NCI-H146 (cell line): ENCODE measurements at regions not wholly inside any gene's neighbourhood (a gene's known extent, or its start where the extent isn't known, plus 50 kb on each side); places are given as distances from the start of the nearest gene placed in this dataset.

Experiments used
- DNase-seq: peaks from one replicate; lab custom pipeline; 2025; lab: John Stamatoyannopoulos, UW

DNA sequence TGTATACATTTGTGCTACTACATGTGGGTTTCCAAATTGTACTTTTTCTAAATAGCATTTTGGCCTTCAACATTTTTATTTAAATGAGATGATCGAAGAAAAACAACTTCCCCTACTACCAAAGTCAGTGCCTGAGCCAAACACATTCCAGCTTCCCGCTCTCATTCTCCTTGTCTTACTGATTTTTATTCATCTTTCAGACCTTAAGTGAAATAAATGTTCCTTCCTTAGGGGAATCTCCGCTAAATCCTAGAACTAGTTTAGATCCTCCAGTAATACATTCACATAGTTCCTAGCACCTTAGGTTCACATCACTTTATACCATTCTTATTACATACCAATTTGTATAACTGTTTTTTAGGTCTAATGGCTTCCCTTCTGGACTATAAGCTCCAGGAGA, 122.3 kb upstream of the COL3A1 start:
- no peak for DNase-seq

DNA sequence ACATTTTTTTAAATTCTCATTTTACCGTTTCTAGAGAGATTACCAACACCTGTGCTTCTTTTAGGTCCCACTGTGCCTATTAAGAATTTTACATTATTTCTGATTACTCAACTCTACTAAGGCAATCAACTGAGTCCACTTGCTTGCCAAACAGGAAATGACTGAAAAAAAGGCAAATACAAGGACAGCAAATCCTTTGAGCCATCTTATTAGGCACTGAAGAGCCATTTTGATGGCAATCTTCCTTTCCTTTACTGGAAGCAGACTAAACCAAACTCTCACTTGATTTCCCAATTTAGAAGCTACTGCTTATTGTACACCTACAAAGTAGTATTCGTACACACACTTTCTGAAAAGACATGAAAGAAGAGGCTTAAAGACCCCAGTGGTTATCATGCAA, 121.4 kb upstream of the COL3A1 start:
- DNase-seq: peak; percentile 13

DNA sequence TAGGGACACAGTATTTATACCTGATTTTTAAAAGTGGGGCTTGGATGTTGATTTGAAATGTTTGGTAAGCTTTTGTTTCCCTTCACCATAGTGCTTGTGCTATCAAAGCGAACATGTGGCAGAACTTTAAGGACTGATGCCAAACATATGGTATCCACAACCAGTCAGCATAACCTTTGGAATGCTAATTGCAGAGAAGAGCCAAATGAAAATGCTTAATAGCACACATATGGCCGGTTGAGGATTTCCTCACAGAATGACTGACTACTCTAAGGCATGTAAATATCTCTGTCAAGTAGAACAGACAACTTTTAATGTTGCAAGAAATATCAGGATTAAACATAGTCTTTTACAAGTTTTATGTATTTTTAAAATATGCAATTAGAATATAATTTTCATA, 120.9 kb upstream of the COL3A1 start:
- no peak for DNase-seq

DNA sequence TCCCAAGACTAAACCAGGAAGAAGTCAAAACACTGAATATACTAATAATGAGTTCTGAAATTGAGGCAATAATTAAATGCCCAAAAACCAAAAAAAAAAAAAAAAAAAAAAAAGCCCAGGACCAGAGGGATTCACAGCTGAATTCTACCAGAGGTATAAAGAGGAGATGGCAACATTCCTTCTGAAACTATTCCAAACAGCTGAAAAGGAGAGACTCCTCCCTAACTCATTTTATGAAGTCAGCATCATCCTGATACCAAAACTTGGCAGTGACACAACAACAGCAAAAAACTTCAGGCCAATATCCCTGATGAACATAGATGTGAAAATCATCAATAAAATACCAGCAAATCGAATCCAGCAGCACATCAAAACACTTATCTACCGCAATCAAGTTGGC, 108.5 kb upstream of the COL3A1 start:
- no peak for DNase-seq

DNA sequence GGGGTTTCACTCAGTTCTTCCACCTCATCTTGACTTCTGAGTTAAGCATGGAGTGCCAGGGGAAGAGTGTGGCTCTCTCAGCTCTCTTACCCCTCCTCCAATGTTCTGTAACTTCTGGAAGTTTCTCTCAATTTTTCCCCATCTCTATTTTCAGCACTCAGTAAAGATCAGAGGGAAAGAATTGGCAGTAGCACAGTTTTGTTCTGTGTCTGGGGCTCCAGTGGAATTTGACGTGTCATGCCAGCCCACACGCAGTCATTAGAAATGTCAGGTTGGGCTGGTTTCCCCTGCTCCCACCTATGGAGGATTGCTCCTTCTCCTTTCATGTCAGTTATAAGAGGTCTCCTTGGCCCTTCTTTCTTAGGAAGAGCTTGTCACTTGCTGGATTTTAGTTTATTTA, 104.6 kb upstream of the COL3A1 start:
- no peak for DNase-seq

DNA sequence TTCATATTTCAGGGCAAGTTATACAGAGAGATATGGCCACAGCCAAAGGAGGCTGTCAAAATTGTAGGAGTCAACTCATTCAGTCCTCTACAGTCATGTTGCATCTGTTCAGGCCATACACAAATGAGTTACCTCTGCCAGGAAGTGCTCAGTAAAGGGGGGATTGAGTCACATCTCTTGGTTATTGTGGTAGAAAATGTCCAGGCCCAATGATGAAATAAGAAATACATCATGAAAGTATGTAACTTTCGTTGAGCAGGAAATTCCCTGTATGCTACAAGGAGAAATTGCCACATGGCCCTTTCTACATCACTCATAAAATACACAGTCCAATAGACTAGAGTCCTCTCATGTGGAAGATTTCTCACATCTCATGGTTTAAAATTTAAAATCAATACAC, 103.9 kb upstream of the COL3A1 start:
- no peak for DNase-seq

DNA sequence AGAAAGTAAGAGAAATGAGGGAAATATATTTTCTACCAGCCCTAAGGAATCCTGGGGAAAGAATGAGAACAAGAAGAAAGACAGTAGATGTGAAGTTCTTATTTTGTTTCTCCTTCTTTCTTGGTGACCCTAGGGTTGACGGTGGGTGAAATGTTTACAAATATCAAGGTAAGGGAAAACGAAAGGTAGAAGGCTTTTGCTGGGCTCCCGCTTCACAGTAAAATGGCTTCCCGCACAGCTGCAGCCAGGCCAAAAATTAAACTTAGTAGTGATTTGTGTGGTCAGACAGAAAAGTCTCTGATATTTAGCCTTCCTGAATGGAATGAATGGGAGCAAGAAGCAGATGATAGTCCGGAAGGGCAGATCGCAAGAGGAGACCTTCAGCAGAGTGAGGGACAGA, 99.1 kb upstream of the COL3A1 start:
- no peak for DNase-seq

DNA sequence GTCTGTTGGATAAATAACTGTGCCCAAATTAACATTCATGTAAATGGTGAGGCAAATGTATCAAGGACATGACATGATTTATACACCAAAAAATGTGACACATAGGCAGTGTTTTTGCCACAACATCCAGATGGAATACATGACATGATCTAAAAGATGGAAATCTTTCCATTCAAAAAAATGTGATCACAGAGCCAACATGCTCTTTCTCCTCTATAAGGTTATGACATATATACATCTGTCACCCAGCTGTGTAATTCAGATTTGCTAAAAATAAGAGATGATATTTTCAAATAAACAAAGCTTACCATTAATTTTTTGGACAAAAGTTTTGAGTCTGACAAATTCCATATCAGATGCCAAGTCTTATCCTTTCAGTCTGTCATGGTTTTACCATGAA, 95.5 kb upstream of the COL3A1 start:
- no peak for DNase-seq

DNA sequence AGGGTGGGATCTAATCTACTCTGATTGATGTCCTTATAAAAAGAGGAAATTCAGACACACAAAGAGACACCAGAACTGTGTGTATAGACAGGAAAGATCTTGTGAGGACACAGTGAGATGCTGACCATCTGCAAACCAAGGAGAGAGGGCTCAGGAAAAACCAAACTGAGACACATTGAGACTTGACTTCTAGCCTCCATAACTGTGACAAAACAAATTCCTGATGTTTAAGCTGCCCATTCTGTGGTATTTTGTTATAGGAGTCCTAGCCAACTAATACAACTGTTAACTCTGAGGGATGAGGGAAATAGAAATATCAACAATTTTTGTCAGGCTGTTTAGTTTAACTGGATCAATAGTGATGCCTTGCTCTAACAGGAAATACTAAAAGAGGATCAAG, 93.4 kb upstream of the COL3A1 start:
- no peak for DNase-seq

DNA sequence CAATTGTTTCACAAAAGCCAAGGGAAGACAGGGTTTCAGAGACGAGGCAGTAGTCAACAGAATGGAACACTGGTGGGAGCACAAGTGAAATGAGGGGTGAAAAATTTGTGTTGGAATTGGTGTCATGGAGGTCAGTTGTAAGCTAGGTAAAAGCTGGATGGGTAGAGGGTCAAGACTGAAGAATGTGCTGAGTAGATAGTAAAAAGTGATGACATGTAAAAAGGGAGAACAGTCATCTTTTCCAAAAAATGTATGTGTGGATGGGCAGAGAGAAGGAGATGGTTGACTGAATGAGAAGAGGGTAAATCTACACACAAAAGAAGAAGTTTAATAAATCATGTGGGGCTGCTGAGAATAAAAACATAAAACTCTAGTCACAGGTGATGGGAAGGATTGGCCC, 92.7 kb upstream of the COL3A1 start:
- no peak for DNase-seq

DNA sequence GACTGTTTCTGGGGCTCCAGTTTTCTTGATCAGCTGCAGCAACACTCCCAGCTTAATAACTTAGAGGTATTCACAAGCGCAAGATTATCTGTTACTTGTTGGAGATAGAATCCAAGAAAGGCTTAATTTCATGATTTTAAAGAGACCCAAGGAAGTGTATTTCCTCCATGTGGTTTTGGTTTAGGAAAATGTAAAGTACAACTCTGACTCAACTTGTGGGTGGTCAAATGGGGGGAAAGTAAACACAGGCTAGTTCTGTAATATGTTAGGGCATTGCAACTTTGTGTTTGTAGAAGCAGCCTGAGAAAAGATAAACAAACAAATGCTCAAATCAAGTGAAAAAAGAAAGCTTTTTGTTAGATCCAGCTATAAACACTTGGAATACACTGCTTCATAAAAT, 90.1 kb upstream of the COL3A1 start:
- DNase-seq: no peak

DNA sequence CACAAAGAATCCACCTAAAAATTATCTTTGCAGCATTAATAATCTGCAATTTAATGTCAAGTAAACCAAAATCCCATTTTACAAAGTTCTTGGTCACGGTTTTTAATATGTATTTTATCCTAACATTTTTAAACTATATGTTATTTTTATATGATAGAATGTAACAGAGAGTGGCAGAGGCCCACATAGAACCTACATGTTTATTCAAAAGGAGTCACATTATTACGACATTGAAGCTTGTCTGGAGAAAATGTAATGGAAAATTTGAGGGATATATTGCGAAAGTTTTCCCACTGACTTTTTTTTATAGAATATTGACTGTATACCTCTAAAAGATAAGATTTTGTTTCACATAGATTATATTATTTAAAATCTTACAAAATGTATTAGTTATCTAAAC, 89.7 kb upstream of the COL3A1 start:
- DNase-seq: no peak

DNA sequence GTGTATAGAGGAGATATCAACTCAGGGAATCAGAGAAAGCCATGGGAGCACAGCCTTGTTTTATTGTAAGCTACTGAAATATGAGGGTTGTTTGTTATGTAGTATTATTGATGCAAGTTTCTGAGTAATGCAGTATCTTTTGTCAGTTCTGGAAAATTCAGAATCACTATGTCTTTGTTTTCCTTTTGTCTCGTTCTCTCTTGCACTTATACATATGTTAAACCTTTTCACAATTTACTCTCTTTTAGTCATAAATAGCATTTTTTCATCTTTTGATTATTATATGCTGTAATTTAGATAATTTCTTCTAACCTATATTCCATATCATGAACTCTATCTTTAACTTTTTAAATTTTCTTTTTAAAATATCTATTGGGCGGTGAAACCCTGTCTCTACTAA, 85.0 kb upstream of the COL3A1 start:
- no peak for DNase-seq

DNA sequence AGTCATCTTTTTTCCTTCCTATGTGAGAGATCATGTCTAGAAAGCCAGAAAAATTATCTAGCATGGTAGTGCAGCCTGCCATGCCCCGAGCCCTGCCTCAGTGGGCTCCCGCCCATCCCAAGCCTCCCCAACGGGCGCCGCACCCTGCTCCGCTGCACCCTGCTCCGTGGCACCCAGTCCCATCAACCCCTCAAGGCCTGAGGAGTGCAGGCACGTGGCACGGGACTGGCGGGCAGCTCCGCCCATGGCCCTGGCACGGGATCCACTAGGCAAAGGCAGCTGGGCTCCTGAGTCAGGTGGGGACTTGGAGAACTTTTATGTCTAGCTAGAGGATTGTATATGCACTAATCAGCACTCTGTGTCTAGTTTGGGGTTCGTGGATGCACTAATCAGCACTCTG, 83.4 kb upstream of the COL3A1 start:
- DNase-seq: no peak

DNA sequence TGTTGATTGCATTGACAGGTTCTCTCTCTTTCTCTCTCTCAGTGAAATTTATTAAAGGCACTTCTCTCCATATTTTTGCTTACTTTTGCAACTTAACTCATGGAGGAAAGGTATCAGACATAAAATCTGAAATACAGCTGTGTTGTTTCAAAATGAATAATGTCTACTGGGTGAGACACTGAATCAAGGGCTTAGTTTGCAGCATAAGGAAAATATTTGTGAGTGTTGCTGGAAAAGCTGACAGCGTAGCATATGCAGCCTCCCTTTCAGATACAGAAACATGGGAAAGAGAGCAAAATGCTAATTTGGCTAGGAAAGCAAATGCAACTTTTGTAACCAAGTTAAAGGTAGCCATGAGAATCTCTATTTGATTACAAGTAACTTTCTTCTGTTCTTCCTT, 81.5 kb upstream of the COL3A1 start:
- no peak for DNase-seq

DNA sequence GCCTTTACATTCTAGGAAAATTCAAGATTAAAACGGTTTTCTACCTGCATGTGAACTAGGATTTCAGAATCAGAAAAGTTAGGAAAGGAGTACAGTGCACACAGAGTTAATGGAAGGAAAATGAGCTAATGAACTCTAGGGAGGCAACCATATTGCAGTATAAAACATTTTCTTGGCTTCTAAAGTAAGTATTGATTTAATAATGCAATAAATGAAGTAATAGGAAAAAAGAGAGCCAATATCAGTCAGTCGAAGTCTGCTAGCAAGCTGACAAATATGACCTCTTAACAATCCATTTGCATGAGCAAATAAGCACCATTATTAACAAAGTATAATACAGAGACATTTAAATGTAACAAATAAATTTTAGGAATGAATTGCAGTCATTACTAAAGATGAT, 80.2 kb upstream of the COL3A1 start:
- DNase-seq: no peak

DNA sequence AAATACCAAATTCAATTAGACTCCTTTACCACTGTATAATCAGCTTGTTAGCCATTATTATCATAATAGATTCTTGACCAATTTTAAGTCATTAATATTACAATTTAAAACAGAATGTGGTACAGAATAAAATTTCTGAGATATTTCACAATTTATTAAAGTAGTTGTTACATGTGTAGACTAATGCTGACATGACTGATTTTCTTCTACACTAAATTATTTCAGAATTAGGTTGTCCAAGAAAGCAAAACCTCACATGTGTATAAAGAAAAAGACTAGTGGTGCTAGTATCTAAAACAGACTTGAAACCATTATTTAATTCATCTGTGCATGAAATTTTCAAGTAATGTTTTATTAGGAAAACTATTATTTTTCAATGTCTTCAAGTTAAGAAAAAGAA, 79.2 kb upstream of the COL3A1 start:
- DNase-seq: no peak

DNA sequence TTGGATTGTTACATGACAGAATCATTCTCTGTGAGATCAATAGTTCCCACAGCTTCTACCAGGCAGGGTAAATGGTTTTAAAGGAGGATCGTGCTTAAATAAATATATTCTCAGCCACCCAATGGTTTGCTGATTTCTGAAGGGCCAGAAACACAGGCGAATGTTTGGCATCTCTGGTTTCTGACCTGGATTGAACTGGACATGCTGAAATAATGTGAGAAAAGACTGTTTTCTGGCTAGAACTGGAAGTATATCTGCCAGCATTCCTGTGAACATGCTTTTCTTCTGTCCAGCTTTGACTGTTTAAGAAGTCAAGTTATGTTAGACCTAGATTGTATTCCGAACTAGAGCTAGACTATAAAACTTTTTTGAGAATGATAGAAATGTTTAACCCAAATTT, 77.1 kb upstream of the COL3A1 start:
- DNase-seq: no peak

DNA sequence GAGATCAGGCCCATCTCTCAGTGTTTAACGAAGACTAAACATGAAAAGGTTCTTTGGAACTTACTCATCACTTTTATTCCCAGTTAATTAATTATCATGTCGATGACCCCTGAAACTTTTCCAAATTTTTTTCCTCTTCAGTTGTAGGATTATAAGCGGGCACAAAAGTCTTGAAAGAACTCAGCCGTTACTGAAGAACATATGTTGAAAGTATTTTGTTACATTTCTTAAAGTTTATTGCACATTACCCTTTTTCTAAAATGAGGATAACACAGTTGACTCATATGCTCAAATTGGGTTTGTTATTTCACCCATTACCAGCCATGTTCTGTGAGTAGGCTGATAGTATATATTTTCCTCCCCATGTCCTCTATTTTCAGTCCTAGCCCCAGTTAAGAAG, 75.9 kb upstream of the COL3A1 start:
- no peak for DNase-seq

DNA sequence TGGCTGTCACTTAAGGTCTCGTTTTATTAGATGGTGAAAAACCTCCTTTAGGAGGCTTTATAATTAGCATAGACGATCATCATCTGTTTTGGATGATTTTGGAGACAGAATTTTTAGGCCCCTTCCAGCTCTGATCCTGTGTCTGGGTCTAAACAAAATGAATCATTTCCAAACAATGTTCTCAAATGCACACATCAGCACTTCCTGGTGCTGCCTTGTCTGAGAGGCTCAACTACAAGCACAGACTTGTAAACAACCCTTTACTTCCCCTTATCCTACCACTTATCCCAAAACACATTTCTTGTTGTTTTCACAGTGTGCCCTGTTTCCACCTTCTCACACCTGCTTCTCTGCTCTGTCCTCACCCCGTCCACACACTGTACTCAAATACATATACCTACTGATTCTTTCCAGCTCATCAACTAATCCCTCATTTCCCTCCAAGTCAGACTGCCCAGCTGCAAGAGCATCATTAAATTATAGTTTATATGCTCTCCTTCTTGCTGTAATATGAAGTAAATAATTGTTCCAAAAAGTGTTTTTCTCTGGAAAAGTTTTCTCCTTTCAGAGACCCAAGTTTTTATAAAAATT, 71.2 kb upstream of the COL3A1 start:
- no peak for DNase-seq

DNA sequence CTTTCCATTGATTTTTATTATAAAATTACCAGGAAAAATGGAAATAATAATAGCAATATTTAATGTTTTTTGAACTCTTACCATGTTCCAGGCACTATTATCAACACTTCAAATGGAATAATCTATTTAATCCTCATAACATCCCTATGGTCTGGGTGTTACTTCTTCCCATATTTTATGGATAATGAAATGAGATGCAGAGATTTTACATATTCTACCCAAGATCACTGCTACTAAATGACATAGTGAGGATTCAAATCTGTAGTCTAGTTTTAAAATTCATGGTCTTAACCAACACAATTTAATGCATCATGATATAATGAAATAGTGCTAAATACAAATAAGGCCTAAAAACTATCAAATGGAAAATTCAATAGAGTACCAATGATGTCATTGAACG, 70.4 kb upstream of the COL3A1 start:
- DNase-seq: no peak

DNA sequence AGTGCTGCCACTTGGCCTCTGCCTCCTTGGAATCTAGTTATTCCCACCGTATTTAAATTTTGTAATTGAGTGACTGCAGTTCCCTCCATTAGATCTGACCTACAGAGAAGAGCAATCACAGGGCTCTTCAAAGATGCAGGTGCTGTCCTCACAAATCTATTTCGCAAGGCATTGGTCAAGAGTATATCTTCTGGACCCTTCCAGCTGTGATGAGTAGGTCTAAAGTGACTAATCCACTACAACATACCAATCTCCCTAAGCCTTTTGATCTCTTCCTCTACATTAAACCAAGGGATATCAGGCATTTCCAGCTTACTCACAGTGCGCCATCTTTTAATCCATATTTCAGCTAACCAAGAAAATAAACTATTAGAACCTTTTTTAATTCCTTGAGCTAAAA, 65.1 kb upstream of the COL3A1 start:
- DNase-seq: no peak

DNA sequence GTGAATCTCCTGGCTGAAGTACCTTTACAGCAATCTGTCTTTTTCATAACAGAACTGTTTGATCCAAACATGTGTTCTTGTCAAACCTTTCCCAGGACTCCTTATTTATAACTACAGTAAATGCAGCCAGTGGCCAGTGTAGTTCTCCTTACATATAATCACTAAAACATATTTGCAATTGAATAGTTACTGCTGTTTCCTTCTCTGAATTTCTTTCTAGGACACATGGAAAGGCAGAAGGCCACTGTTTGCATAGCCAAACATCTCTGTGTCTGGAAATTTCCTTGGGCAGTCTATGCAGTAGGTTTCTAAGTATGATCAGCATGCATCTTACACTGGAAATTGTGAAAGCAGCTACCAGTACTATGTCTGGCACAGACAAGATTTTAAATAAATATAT, 57.4 kb upstream of the COL3A1 start:
- no peak for DNase-seq

DNA sequence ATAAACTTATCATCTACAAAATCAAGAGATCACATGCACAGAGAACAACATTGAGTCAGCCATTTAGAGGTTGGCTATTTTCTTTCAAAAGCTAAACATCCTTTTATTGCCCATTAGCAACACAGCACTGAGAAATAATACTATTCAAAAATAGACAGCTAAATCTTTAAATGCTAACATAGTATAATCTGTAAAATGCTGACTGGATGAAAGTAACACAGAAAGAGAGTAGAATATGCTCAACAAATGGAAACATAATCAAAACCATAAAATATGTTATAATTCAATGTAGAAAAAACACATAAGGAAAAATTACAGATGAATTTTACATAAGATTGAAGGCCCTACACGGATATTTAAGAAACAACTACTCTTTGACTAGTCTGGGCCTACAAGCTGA, 56.5 kb upstream of the COL3A1 start:
- no peak for DNase-seq

DNA sequence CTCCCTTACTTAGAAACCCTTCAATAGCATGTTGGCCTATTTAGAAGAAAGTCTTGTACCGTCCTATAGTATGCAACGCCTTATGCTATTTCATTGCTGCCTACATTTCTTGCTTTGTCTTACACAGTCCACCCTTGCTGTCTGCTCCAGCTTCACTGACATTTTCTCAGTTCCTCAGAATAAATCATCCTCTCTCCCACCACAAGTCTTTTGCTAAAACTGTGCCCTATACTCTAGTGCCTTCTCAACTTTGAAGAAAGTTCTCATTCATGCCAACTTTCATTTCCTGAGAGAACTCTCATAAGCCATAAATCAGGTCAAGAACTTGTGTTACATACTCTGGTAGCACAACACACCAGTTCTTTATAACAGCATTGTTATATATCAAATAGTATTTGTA, 54.3 kb upstream of the COL3A1 start:
- DNase-seq: no peak
